Natural killer cell (primary cell): ENCODE measurements at regions not wholly inside any gene's neighbourhood (a gene's known extent, or its start where the extent isn't known, plus 50 kb on each side); places are given as distances from the start of the nearest gene placed in this dataset.
"Not testable (repeated sequence)": the region's sequence is repeated elsewhere in the genome, so short reads cannot be mapped to it uniquely, and the experiment has no call there.

ENCODE experiments used
- ATAC-seq, 3 donors: fragments of 150-1000 bp in 2 of 3; fragments of 200-7000 bp in 1 of 3; cut with Tn5 transposase; 1 replicate in 1 of 3; 2 replicates in 2 of 3; pipeline ENCODE4 v1.10.0; 2021; ENCODE audit warnings: mild to moderate bottlenecking in 2 of 3, moderate library complexity in 2 of 3
- DNase-seq, 2 donors: peaks; one replicate each; pipeline versions ENCODE4 v3.0.0 to v3.0.0-alpha.2; 2013 to 2021; ENCODE audit warnings: mixed read lengths in 1 of 2
- H3K27ac ChIP-seq: one replicate; pipeline ENCODE4 v1.5.1; 2013; ENCODE audit warnings: mild to moderate bottlenecking, low read length
- H3K27me3 ChIP-seq: one replicate; pipeline ENCODE4 v1.6.1; 2013; ENCODE audit warnings: low read length; ENCODE audit not compliant: control insufficient read depth, insufficient read depth
- H3K36me3 ChIP-seq: one replicate; pipeline ENCODE4 v1.6.1; 2013; ENCODE audit warnings: low read length; ENCODE audit not compliant: control insufficient read depth, insufficient read depth
- H3K4me1 ChIP-seq: one replicate; pipeline ENCODE4 v1.6.1; 2013; ENCODE audit warnings: low read length; ENCODE audit not compliant: control insufficient read depth, insufficient read depth
- H3K4me3 ChIP-seq: one replicate; pipeline ENCODE4 v1.5.1; 2013; ENCODE audit warnings: low read length
- H3K9me3 ChIP-seq: one replicate; pipeline ENCODE4 v1.6.1; 2013; ENCODE audit warnings: low read length; ENCODE audit not compliant: control insufficient read depth, insufficient read depth
- H3K27ac Mint-ChIP-seq, 2 donors: one replicate each; pipeline ENCODE4 v1.8.0; 2022; ENCODE audit warnings: mild to moderate bottlenecking in 2 of 2, mixed read lengths in 2 of 2, moderate library complexity in 1 of 2
- H3K27me3 Mint-ChIP-seq, 2 donors: one replicate each; pipeline ENCODE4 v1.8.0; 2022; ENCODE audit warnings: low read depth in 2 of 2, mixed read lengths in 2 of 2
- H3K36me3 Mint-ChIP-seq: one replicate; pipeline ENCODE4 v1.8.0; 2022; ENCODE audit warnings: mixed read lengths
- H3K4me1 Mint-ChIP-seq, 2 donors: one replicate each; pipeline ENCODE4 v1.8.0; 2022; ENCODE audit warnings: mixed read lengths in 2 of 2
- H3K4me3 Mint-ChIP-seq: one replicate; pipeline ENCODE4 v1.8.0; 2022; ENCODE audit warnings: mild to moderate bottlenecking, moderate library complexity, mixed read lengths
- H3K9me3 Mint-ChIP-seq, 2 donors: one replicate each; pipeline ENCODE4 v1.8.0; 2022; ENCODE audit warnings: mixed read lengths in 2 of 2
- WGBS: methylation state at CpG from one replicate; pipeline ENCODE4 v1.1.7; 2013; ENCODE audit warnings: missing lambda C conversion rate; ENCODE audit not compliant: insufficient coverage; 5-methylcytosine and 5-hydroxymethylcytosine counted together
- intact Hi-C: fragments of 100-400 bp; cut with micrococcal nuclease; formaldehyde crosslinking; loops from one replicate; pipeline ENCODE4 v1.14.2; 2022
- TF ChIP-seq, protein P1 (sequence below): fragments of 200-600 bp; IDR thresholded peaks from one replicate; pipeline ENCODE4 v1.8.0; 2022; ENCODE audit warnings: antibody characterized with exemption

DNA sequence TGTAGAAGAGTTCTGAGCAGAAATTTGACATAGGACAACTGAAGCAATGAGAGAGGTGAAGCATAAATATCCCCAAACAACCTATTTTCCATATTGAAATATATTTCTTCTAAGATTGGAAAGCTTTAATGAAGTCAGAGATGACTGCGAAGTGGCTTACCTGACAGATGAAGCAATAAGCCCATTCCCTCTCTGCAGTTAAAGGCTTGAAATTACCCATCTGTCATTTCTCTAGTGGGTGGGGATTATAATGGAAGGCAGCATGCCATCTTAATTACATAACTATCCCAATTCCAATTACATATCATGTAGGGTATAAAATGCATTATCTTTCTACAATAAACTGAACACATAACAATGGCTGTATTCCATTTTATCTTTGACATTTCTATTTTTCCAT, 1070.5 kb downstream of the SI start:
- Mint-ChIP-seq H3K27ac (no peak overlapping the region), H3K36me3 (no peaks in the 10 kb centered on the region), H3K27me3 (no peaks in the 10 kb centered on the region), H3K4me1 (no peaks in the 10 kb centered on the region), H3K4me3 (no peak overlapping the region), H3K9me3 (peaks cover 13 to 14% of the 10 kb centered on the region in 2 donors)
- WGBS: no CpG with 5 or more reads among the region's 1 CpG
- ATAC-seq: no peak
- intact Hi-C loops: no loop called here
- H3K27me3 ChIP-seq: no peaks in the 10 kb centered on the region
- no peak overlapping the region for H3K27ac ChIP-seq
- H3K4me3 ChIP-seq: no peak overlapping the region
- no peaks in the 10 kb centered on the region for H3K4me1 ChIP-seq
- TF ChIP-seq, protein P1, sequence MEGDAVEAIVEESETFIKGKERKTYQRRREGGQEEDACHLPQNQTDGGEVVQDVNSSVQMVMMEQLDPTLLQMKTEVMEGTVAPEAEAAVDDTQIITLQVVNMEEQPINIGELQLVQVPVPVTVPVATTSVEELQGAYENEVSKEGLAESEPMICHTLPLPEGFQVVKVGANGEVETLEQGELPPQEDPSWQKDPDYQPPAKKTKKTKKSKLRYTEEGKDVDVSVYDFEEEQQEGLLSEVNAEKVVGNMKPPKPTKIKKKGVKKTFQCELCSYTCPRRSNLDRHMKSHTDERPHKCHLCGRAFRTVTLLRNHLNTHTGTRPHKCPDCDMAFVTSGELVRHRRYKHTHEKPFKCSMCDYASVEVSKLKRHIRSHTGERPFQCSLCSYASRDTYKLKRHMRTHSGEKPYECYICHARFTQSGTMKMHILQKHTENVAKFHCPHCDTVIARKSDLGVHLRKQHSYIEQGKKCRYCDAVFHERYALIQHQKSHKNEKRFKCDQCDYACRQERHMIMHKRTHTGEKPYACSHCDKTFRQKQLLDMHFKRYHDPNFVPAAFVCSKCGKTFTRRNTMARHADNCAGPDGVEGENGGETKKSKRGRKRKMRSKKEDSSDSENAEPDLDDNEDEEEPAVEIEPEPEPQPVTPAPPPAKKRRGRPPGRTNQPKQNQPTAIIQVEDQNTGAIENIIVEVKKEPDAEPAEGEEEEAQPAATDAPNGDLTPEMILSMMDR: no peak
- no peak for DNase-seq
- no peaks in the 10 kb centered on the region for H3K36me3 ChIP-seq
- H3K9me3 ChIP-seq: peaks cover 5% of the 10 kb centered on the region

DNA sequence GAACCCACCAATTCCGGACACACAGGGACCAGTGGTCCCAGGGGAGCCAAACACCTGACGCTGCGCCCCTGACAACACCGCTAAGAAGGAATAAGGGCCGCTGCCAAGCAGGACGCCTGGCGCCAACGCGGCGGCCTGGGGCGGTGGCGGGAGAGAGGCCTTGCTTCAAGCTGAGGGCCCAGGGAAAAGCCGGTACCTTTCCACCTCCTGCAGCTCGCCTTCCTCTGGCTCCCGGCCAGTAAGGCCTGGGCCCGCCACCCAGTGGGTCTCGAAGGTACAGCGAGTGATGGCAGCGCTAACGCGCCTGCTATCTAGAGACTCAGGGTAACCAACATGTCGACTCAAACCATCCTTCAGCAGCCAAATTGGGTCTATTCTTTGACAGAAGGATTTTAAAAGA, 1074.1 kb downstream of the SI start:
- no peak for DNase-seq
- Histone ChIP-seq H3K36me3 (no peaks in the 10 kb centered on the region), H3K4me3 (no peak overlapping the region), H3K4me1 (no peaks in the 10 kb centered on the region), H3K27ac (no peak overlapping the region), H3K27me3 (no peaks in the 10 kb centered on the region), H3K9me3 (peaks cover 18% of the 10 kb centered on the region)
- no peak overlapping the region for H3K4me3 Mint-ChIP-seq
- H3K27ac Mint-ChIP-seq: no peak overlapping the region
- no peak for ATAC-seq
- 91% methylated on average over 22 of the region's 22 CpGs for WGBS
- intact Hi-C loops: no loop called here
- TF ChIP-seq, protein P1: no peak
- H3K4me1 Mint-ChIP-seq: no peaks in the 10 kb centered on the region
- no peaks in the 10 kb centered on the region for H3K27me3 Mint-ChIP-seq
- H3K36me3 Mint-ChIP-seq: no peaks in the 10 kb centered on the region
- H3K9me3 Mint-ChIP-seq: peaks cover 8 to 9% of the 10 kb centered on the region in 2 donors

DNA sequence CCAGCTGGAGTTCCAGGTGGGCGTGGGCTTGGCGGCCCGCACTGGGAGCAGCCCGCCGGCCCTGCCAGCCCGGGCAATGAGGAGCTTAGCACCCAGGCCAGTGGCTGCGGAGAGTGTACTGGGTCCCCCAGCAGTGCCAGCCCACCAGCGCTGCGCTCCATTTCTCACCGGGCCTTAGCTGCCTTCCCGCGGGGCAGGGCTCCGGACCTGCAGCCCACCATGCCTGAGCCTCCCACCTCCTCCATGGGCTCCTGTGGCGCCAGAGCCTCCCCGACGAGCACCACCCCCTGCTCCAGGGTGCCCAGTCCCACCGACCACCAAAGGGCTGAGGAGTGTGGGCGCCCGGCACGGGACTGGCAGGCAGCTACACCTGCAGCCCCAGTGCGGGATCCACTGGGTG, 1075.3 kb downstream of the SI start:
- intact Hi-C loops, H3K27me3 ChIP-seq, ATAC-seq, H3K36me3 Mint-ChIP-seq, H3K4me1 ChIP-seq, H3K4me3 Mint-ChIP-seq, H3K27me3 Mint-ChIP-seq, H3K4me3 ChIP-seq, DNase-seq, H3K36me3 ChIP-seq, H3K4me1 Mint-ChIP-seq, H3K27ac Mint-ChIP-seq, H3K27ac ChIP-seq: not testable (repeated sequence)
- WGBS: 96% methylated on average over 21 of the region's 21 CpGs
- peaks cover 9 to 12% of the 10 kb centered on the region in 2 donors for H3K9me3 Mint-ChIP-seq
- H3K9me3 ChIP-seq: peaks cover 18% of the 10 kb centered on the region

DNA sequence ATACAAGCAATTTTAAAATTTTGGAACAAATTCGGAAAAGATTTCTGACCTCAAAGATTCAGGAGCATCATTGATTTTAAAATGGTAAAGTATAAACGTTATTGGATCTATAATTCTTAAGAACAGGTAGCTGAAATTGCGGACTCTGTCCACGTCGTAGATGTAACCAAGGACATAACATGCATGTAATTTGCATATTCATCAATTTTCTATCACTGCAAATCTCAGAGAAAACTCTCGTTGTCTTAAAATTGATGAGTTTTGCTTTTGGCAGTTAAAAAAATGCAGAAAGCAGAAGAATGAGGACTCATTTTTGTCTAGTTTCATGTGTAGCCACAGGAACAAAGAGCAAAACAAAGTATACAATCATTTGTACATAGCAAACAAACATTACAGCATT, 1094.4 kb downstream of the SI start:
- no peaks in the 10 kb centered on the region for H3K27me3 ChIP-seq
- no peak overlapping the region for H3K4me3 ChIP-seq
- H3K27ac Mint-ChIP-seq: no peak overlapping the region
- H3K36me3 Mint-ChIP-seq: no peaks in the 10 kb centered on the region
- TF ChIP-seq, protein P1: no peak
- H3K4me1 Mint-ChIP-seq: no peaks in the 10 kb centered on the region
- intact Hi-C loops: no loop called here
- 83% methylated on average over 5 of the region's 6 CpGs for WGBS
- DNase-seq (no peak), ATAC-seq (no peak)
- no peak overlapping the region for H3K27ac ChIP-seq
- no peak overlapping the region for H3K4me3 Mint-ChIP-seq
- H3K4me1 ChIP-seq: no peaks in the 10 kb centered on the region
- H3K9me3 Mint-ChIP-seq: peaks cover 7 to 17% of the 10 kb centered on the region in 2 donors
- H3K27me3 Mint-ChIP-seq: no peaks in the 10 kb centered on the region
- no peaks in the 10 kb centered on the region for H3K9me3 ChIP-seq
- no peaks in the 10 kb centered on the region for H3K36me3 ChIP-seq
